HepG2 (cell line): ENCODE measurements at regions not wholly inside any gene's neighbourhood (a gene's known extent, or its start where the extent isn't known, plus 50 kb on each side); places are given as distances from the start of the nearest gene placed in this dataset.
A peak's percentile ranks its signal among the peaks of the same experiment; 100 is the strongest.

Experiments used
- AFF4 ChIP-seq: sonication (generic); formaldehyde crosslinking; IDR thresholded peaks from 2 replicates; pipeline ENCODE4 v1.4.0; 2020; ENCODE audit warnings: missing genetic modification reagents
- GATAD1 ChIP-seq: IDR thresholded peaks from 2 replicates; pipeline ENCODE4 v1.6.1; 2016; ENCODE audit warnings: missing genetic modification reagents, missing compliant biosample characterization
- ZFP62 ChIP-seq: sonication (generic); formaldehyde crosslinking; IDR thresholded peaks from 2 replicates; pipeline ENCODE4 v1.4.0; 2020; ENCODE audit warnings: missing genetic modification reagents
- ZNF407 ChIP-seq: sonication (generic); formaldehyde crosslinking; IDR thresholded peaks from one replicate; pipeline ENCODE4 v1.5.1; 2020; ENCODE audit warnings: mild to moderate bottlenecking, missing genetic modification reagents; ENCODE audit errors: not compliant biosample characterization
- ZNF543 ChIP-seq: sonication (generic); formaldehyde crosslinking; IDR thresholded peaks from 2 replicates; pipeline ENCODE4 v1.4.0; 2020; ENCODE audit warnings: mild to moderate bottlenecking, missing genetic modification reagents
- ZNF609 ChIP-seq: sonication (generic); formaldehyde crosslinking; IDR thresholded peaks from 2 replicates; pipeline ENCODE4 v1.4.0; 2020; ENCODE audit warnings: mild to moderate bottlenecking, missing genetic modification reagents, borderline replicate concordance
- ZNF761 ChIP-seq: sonication (generic); formaldehyde crosslinking; conservative IDR thresholded peaks from 2 replicates; pipeline ENCODE4 v1.4.0; 2020; ENCODE audit warnings: mild to moderate bottlenecking, missing genetic modification reagents
- ZNF770 ChIP-seq: sonication (generic); formaldehyde crosslinking; IDR thresholded peaks from 2 replicates; pipeline ENCODE4 v1.5.0; 2020; ENCODE audit warnings: mild to moderate bottlenecking, missing genetic modification reagents
- ZNF780A ChIP-seq: sonication (generic); formaldehyde crosslinking; IDR thresholded peaks from 2 replicates; pipeline ENCODE4 v1.8.0; 2022; ENCODE audit warnings: mild to moderate bottlenecking, missing genetic modification reagents, moderate library complexity

- no peak for TF ChIP-seq AFF4 (CRISPR knock-in tag)
- TF ChIP-seq ZNF780A = no peak
- no peak for TF ChIP-seq ZNF609 (CRISPR knock-in tag)
- TF ChIP-seq ZNF543 = no peak
- 0 out of 2 replicates have a peak, but pooled peaks have one; percentile 16 for TF ChIP-seq GATAD1
- no peak for TF ChIP-seq ZNF770
- TF ChIP-seq ZNF407 (CRISPR knock-in tag) = no peak
- TF ChIP-seq ZNF761 = 0 out of 2 replicates have a peak, but pooled peaks have one; percentile 62
- no peak for TF ChIP-seq ZFP62 (CRISPR knock-in tag)
These were observed 53.3 kb upstream of the PSD2 start (continued) for GRCh38 chr5:139742173-139742903.
